ENCODE measurements at regions not wholly inside any gene's neighbourhood (a gene's known extent, or its start where the extent isn't known, plus 50 kb on each side); places are given as distances from the start of the nearest gene placed in this dataset.
A peak's percentile ranks its signal among the peaks of the same experiment; 100 is the strongest.
"Not testable (repeated sequence)": the region's sequence is repeated elsewhere in the genome, so short reads cannot be mapped to it uniquely, and the experiment has no call there.

DNA sequence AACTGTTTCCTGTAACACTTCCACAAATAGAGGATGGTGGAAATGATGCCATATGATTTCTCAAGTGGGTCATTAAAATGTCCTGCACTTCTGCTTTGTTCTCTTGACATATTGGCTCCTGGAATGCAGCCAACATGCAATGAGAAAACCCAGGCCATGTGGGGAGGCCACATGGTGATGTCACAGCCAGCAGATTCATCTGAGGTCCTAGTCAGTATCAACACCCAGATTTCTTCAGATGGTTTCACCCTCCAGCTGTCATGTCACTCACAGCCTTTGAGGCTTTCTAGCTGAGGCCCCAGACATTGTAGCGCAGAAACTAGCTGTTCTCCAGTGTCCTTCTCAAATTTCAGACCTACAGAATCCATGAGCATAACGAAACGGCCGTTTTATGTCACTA is 102.3 kb upstream of the NUPR2 start:
- no peak for DNase-seq

DNA sequence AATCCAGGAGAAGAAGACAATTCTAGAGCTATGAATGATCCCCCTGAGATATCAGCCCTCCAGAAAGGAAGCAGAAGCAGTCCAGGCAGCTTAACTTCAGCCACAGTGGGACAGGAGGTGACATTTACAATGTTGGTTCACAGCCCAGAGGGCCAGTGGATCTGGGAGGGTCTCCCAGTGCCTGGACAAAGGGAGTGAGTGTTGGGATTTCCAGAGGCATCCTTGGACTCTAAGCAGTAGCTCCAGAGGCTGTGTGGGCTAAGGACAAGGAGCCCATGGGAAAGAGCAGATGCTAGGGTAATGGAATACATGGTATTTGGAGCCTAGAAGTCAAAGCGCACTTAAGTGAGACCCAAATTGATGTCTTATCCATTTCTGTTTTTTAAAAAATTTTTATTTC is 97.4 kb upstream of the NUPR2 start:
- DNase-seq: no peak

DNA sequence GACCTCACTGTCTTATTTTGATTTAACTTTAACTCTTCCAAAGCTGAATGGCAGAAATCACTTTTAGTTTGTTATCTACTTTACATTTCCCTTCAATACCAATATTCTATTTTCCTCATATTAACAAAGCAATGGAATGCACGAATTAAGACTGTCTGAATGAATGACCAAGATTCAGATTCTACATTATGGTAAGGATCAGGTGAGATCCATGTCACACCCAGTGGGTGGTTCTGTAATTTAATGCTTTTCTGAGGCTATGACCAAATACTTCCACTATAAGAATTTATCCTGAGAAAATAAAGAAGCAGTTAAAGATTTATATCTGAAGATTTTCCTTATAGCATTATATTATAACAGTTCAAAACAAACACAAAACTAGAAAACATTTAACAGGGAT is 90.2 kb upstream of the NUPR2 start:
- peak; percentile 2 for DNase-seq

DNA sequence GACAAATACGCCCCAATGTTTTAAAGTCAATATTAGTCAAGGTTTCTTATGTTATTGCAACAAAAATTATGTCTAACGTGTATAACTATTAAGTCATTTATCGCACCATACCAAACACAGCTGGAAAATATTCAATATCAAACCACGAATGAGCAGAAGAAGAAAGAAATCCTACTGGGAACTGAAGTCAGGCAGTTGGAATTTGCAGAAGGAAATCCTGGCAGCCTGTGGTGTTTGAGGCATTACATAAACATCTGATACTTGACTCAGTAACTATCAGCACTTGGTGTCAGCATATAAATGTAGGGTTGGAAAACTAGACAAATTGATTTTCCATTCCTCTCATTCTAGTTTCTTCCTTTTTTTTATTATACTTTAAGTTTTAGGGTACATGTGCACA is 83.4 kb upstream of the NUPR2 start:
- DNase-seq: no peak

DNA sequence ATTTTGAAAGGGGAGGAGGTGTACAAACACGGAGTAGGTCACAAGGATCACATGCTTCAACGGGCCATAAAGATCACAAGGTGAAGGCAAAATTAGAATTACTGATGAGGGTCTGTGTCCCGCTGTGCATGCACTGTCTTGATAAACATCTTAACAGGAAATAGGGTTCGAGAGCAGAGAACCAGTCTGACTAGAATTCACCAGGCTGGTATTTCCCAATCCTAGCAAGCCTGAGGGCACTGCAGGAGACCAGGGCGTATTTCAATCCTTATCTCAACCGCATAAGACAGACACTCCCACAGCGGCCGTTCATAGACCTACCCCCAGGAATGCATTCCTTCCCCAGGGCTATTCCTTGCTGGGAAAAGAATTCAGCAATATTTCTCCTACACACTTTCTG is 80.0 kb upstream of the NUPR2 start:
- DNase-seq: not testable (repeated sequence)

DNA sequence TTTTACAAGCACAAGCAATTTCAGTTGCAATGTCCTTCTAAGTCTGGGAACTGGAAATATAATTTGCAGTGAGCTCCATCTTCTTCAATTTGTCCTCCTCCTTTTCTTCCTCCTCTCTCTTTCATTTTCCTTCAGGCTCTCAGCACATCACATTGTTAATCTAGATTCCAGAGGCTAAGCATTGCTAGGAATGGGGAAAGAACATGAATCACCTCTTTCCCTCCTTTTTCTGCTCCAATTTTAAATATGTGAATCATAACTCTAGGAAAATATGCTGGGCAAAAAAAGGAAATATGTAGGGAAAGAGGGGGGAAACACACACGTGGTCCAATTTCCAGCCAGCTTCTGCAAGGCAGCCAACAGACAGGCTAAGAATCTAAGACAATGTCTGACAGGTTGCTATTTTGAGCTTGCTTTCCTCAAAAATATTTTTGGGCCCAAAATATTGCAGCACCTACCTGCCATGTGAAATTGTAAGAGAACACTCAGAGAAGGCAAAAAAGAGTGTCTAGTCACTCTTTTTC is 72.7 kb upstream of the NUPR2 start:
- no peak for DNase-seq

DNA sequence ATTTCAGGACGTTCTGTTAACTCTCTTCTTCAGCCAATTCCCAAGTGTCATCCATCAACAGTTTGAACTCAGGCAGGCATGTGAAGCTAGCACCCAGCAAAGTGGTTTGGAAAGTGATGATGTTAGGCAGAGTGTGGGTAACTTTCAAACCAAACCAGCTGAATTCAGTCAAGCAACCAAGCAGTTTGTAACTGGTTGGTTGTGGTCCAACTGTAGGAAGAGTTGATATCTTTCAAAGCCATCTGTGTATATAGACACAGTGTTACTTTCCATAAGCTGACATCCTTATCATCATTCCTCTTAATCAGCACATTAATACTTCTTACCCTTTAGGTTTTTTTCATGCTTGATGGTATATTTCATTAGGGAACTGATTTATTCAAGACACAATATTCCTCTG is 72.2 kb upstream of the NUPR2 start:
- no peak for DNase-seq

DNA sequence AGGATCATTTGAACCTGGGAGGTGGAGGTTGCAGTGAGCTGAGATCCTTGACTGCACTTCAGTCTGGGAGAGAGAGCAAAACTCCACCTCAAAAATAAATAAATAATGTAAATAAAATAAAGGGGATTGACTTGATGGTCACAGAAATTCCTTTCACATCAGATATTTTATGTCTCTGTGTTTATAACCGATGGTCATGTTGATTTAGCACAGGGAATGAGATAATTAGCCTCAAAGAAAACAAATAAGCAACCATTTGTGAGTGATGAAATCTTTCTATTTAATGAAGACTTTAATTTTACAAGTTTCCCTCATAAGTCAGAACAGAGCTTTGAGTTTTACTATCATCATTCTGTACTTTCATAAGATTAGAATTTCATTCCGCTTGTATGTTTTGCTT is 64.8 kb upstream of the NUPR2 start:
- DNase-seq: no peak

DNA sequence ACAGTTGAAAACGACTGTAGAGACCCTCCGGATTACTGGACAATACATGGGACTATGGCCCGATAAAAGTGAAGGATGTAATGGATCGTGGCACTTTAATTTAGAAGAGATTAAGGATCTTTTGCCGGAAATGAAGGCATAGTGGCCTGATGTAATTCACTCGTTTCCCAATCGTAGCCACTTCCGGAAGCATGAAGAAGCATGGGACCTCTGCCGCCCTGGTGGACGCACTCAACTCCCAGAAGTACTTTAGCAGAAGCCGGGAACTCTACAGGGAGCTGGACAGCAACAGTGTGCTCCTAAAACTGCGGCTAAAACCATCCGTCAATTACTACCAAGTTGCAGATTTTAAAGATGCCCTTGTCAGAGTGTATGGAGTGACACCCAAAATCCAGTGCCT is 59.6 kb upstream of the NUPR2 start:
- DNase-seq: peak; percentile 1

DNA sequence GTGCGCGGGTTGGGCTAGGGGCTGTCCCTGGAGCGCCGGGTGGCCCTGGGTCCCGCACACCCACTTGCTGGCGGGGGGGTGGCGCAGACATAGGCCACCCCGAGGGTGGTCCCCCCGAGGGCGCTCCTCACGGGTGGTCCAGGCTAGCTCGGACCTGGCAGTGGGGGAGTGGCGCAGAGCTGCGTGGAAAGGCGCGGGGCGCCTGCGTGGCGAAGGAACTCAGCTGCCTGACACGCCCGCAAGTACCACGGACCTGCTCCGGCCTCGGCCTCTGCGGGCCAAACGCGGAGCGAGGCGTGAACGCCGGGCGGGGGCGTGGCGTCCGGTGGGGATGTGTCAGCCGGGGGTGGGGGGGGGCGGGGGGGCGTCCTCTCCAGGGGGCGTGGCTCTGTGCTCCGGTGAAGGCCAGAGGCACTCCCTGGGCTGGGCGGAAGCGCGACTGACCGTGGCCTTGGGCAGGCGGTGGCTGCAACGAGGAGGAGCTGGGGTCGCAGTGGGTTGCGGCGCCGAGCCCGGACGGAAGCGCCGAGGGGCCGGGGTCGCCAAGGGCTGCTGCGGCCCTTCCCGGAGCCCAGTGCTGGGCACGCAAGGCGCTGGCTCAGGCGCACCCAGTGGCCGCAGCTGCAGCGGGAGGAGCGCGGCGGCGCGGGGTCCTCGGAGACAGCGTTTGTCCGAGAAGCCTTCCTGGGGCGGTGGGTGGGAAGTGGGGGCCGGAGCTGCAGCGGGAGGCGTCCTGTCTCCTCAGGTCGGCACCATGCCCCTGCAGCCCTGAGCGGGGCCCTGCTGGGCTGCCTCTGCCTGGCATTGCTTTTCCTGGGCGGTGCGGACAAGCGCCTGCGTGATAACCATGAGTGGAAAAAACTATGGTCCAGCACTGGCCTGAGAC is 58.9 kb upstream of the NUPR2 start:
- no peak for DNase-seq

DNA sequence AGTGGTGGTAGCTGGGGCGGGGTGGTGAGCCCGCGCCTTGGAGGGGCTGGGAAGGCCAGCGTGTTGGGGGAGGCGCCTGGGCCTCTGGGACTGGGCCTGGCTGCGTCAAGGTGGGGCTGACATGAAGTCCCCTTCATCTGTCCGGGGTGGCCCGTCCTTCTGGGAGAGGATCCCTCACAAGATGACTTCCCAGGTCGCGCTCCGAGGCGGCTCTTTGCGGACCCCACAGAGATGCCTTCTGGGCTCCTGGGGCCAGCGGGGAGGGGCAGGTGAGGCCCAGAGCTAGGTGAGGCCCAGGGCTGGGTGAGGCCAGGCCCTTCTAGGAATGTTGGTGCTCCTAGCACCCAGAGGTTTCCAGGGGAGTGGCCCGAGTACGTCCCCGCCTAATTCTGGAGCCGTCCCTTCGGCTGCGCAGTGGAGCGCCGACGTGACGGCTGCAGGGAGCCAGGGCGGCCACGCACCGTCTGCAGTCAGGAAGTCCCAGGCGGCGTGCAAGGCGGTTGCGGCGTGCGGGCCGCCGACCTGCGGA is 58.2 kb upstream of the NUPR2 start:
- DNase-seq: no peak
